Kidney glomerular epithelial cell (primary cell): ENCODE measurements at regions not wholly inside any gene's neighbourhood (a gene's known extent, or its start where the extent isn't known, plus 50 kb on each side); places are given as distances from the start of the nearest gene placed in this dataset.
"Not testable (repeated sequence)": the region's sequence is repeated elsewhere in the genome, so short reads cannot be mapped to it uniquely, and the experiment has no call there.

ENCODE experiments used
- DNase-seq: peaks from one replicate; lab custom pipeline; 2025; lab: John Stamatoyannopoulos, UW

DNA sequence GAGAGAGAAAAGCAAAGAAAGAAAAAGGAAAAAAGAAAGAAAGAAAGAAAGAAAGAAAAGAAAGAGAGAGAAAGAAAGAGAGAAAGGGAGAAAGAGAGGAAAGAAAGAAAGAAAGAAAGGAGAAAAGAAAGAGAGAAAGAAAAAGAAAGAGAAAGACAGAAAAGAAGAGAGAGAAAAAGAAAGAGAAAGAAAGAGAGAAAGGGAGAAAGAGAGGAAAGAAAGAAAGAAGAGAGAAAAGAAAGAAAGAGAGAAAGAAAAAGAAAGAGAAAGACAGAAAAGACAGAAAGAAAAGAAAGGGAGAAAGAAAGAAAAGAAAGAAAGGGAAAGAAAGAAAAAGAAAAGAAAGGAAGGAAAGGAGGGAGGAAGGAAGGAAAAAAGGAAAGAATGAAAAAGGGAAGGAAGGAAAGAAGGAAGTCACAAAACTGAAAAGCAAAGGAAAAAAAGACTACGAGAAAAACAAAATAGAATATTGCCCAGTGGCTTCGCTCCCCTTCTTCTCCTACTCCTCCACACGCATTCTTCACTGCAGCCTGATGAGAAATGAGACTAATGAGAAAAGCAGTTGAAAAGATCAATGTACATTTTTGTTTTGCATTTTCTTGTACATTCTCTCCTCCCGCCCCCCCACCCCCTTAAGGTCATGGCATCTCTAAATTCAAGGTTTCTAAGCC is 170.0 kb downstream of the SOD2 start:
- DNase-seq: no peak

DNA sequence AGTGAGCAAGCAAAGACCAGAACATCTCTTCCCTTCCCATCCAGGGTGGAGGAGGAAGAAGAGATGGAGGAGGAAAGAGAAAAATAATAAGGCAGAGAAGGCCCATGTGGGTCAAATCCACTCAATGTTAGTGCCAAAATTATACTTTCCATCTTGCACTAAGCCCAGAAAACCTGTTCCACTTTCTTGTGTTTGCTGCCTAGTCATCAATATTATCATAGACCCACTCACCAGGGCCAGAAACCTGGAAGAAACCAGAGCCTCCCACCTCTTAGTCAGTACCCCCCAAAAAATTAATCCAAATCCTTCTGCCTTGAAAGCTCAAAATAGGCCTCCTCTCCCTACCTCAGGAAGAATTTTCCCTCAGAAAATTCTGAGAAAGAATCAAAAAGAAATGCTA is 171.1 kb downstream of the SOD2 start:
- no peak for DNase-seq

DNA sequence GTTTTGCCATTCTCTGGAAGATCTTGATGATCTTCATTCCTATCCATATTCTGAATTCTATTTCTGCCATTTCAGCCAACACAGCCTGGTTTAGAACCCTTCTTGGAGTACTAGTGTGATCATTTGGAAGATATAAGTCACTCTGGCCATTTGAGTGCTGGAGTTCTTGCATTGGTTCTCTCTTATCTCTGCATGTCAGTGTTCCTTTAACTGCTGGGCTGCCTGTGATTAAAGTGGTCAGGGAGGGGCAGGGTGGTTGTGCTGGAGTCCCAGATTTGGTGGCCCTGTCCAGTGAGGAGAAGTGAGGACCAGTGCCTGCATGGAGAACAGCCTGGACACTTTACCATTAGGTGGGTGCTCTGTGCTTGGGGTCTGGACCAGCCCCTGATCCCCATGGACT is 173.0 kb downstream of the SOD2 start:
- DNase-seq: no peak

DNA sequence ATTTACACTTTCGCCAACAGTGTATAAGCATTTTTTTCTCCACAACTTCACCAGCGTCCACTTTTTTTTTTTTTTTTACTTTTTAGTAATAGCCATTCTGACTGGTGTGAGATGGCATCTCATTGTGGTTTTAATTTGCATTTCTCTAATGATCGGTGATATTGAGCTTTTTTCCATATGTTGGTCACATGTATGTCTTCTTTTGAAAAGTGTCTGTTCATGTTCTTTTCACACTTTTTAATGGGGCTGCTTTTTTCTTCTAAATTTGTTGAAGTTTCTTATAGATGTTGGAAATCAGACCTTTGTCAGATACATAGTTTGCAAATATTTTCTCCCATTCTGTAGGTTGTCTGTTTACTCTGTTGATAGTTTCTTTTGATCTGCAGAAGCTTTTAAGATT is 177.2 kb downstream of the SOD2 start:
- not testable (repeated sequence) for DNase-seq

DNA sequence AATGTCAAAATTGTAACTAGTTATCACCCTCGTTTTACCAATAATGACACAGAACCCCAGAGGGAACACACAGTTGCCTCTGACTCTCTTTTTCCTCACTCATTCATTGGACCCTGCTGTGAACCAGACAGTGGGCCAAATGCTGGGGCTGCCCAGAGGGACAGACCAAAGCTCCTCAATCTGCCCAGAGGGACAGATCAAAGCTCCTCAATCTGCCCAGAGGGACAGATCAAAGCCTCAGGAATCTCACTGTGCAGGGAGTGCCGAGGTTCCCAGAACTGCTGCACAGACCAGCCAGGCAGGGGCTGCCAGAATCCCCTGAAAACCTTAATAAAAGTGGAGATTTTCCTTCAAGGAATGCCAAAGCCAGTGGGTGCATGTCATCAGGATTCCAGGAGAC is 179.1 kb downstream of the SOD2 start:
- no peak for DNase-seq

DNA sequence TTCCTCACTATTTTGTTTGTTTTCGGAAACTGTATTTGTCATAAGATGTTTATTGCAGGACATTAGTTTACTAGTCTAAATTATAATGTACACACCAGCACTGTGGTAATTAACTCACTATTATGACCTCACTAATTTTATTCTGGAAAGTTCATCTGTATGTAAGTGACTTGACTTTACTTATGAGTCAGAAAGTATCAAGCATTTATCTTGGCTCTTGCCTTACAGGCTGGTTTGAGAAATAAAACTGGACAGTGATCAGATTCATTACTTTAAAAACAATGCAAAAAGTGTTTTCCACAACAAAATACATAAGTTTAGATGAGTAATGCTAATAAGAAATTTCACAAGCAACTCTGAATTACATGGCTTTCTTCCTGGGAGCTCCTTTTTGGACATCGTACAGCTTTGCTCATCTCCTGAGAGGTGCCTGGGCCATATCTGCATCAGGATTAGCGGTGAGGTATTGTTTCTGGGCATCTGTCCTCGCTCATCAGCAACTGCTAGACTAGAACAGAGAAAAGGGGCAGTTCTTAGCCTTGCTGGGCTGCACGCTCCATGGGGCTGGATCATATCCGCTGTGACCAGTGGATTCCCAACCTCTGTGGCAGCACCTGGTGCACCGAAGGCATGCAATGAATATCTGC is 179.8 kb downstream of the SOD2 start:
- no peak for DNase-seq

DNA sequence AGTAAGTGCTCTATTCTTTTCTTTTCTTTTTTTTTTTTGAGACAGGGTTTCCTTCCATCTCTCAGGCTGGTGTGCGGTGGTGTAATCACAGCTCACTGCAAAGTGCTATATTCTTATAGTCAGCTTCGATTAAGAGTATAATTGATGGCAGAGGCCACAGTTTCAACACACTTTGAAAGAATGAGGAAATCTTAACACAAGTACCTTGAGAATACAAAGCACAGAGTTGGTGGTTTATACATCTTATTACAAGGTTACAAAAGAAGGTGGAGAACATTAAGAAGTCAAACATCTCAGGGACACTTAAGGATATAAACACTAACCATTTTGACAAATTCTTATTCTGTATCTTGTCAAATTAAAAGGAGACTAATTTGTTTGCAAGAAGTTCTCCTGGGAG is 180.5 kb downstream of the SOD2 start:
- DNase-seq: no peak

DNA sequence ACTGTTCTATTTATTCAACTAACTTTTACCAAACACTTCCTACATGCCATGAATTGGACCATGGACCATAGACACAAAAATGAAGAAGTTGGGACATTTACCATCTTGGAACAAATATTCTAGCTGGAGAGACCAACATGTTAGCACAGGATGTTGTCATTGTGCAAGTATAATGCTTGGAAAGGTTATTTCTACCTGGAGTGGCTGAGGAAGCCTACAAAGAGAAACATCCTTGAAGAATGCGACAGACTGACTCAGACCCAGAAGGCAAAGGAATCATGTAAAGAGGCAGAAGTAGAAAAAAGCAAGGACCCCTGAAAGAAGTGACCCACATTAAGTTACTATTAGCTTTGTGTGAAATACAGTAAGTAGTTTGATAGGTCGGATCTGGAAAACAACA is 180.9 kb downstream of the SOD2 start:
- no peak for DNase-seq

DNA sequence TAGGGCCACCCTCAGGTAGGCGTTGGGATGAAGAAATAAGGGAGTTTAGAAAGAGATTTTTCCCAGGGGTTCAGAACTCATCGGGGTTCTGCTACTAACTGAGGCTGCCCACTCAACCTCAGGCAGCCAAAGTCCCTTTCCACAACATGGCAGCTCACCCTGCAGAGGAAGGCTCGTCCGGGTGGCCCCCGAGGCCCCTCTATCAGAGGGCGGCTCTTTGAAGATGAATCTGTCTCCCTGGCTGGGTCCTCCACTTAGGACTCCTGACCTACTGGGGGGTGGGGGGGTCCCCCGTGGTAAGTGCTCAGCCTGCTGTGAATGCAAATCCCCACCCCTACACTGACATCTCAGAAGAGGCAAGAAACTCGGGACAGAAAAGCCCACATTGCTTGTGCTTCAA is 182.9 kb downstream of the SOD2 start:
- DNase-seq: no peak

DNA sequence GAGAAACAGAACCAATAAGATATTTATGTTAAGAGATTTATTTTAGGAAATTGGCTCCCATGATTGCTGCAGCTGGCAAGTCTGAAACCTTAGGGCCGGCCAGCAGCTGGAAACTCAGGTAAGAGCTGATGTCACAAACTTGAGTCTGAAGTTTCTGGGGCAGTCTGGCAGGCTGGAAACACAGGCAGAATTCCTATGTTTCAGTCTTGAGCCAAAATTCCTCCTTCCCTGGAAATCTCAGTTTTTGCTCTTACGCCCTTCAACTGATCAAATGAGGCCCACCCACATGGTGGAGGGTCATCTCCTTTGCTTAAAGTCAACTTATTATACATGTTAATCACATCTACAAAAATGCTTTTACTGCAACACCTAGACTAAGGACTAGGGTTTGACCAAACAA is 184.1 kb downstream of the SOD2 start:
- no peak for DNase-seq

DNA sequence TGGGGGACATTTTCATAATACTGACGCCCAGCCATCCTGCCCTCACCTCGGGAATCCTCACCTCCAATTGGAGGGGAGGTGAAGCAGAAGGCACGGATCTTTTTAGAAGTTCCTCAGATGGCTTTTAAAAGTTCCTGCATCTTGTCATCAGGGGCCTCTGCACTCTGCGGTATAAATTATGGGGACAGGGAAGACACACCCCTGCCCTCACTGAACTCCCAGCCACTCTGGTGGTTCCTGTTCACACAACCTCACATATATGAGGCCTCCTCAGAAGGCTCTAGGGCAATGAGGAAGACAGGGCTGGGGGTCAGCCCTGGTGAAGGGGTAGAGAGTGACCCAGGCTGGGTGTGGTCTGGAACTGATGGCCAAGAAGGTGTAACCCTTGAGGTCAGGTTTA is 187.0 kb downstream of the SOD2 start:
- DNase-seq: no peak

DNA sequence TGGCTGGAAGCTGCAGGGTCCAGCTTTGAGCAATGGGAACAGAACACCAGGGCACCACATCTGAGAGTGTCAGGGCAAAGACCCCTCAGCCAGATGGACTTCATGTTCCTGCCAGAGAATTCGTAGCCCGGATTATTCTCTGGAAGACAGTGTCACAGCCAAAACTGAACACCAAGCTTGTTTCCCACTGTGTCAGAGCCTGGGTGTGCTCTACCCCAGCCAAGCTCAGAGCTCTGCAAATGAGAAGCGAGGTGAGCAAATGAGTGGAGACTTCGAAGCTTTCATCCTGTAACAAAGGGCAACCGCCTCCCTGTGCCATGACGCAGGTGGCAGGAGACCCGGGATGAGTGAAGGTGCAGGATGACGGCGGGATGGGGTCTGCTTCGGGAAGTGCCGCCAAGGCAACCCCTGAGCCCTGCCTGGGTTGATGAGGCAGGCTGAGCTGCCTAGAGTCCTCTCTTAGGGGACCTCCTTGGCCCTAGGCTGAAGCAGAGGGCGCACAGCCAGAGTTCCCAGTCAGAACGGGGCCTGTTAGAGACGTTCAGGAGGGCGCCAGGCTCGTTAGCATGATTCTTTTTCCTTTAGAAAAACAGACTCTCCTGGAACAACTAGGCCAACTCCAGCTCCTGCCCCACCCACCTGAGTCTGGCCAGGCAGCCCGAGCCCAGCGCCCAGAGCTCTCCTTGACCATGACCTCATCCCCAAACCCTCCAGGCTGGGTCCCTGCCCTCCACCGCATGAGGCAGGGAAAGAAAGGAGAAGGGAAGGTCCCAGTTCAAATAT is 187.7 kb downstream of the SOD2 start:
- DNase-seq: no peak

DNA sequence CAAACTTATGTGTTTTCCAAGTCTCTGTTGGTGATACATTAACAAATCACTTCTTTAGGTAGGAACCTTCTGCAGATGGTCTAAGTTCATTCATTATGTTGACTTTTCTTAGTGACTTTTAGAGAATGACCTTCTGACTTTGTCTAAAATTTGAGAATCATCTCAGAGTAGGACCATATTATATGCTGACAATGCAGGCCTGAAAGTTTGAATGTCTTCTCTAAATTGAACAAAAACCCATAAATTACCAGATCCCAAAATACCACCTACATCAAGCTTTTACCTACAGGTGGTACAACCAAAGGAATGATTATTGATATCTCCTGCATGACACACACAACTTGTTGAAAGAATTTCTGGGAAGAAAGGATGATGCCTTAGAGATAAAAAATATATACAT is 191.5 kb downstream of the SOD2 start:
- no peak for DNase-seq

DNA sequence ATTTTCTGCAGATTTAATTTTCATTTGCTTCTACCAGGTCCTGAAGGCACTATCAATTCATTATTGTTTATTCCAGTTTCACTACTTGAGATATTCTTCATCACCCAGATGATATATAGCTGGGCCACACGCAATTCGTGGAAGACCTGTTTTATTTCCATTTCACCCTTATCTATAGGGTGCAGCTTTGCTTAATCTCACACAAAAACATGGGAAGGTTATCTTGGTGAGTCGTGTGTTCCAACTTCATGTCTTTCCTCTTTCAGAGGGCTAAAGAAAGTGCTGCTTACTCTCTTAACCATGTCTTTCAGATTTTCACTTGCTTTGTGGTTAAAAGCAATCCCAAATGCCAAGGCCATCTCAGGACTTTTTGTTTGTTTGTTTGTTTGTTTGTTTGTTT is 194.0 kb downstream of the SOD2 start:
- DNase-seq: no peak

DNA sequence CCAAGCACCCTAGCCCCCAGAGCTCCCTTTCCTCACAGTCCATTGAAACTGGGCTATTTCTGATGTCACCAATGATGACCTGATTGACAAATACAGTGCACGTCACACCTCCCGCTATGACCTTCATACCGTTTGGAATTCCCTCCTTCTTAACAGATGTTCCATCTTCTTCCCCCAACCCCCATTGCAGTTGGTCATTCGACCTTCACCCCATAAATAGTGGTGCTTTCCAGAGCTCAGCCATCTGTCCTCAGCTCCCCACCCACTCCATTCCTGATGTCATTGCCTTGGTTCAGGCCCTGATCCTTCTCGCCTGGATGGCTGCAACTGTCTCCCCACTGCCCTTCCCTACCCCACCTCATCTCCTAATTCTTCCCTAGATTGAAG is 198.5 kb downstream of the SOD2 start:
- DNase-seq: no peak

DNA sequence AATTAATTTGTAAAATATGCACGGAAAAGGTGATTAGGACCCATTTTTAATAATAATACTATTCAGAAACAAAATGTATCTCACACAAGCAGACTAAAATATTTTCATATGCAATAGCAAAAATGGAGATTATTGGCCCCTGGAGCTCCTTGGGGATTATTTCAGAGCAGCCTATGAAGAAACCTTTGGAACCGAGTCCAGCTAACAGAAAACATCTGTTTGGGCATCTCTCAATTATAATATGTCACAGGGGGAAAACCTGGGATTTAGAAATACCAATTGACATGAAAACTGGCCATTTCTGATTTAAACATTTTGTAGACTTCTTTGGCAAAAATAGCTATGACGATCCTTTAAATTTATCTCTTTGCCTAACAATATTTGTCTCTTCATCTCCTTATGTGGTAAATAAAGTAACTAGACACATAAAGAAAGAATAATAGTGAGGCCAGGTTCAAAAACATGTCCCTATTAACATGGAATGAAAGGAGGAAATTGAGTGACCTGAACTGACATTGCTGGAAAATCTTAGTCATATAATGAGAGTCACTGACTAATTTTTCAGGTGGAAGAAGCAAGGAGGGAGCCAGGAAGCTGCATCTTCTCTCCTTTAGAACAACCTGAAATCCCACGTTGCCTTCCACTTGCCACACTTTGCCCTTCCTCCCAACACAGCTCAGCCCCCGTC is 199.0 kb downstream of the SOD2 start:
- no peak for DNase-seq

DNA sequence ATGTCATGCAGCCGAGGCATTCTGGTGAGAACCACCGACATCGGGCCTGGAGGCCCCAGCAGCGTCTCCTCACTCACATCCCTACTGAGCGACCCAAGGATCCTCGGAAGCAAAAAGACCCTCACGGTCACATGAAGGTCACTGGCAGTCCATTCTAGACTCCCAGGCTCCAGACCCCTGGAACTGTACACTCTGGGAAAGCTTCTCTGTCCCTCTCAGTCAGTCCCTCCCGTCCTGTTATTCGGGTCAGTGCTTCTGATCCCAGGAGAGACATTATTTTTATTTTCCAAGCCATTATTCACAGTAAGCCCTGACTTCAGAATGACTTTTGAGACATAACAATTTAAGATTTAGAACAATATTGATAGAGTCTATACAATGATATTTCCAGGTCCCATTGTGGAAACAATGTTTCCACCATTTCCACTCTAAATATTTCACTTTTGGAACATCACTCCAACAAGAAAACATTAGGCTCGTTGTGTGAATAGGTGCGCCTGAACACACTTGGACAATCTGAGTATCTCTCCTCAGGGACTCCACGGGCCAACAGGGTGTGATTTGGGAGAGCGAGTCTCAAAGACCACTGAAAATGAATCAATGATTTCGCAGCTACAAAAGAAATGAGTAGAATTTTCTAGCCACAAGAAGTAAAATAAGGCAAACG is 199.7 kb downstream of the SOD2 start:
- DNase-seq: no peak

DNA sequence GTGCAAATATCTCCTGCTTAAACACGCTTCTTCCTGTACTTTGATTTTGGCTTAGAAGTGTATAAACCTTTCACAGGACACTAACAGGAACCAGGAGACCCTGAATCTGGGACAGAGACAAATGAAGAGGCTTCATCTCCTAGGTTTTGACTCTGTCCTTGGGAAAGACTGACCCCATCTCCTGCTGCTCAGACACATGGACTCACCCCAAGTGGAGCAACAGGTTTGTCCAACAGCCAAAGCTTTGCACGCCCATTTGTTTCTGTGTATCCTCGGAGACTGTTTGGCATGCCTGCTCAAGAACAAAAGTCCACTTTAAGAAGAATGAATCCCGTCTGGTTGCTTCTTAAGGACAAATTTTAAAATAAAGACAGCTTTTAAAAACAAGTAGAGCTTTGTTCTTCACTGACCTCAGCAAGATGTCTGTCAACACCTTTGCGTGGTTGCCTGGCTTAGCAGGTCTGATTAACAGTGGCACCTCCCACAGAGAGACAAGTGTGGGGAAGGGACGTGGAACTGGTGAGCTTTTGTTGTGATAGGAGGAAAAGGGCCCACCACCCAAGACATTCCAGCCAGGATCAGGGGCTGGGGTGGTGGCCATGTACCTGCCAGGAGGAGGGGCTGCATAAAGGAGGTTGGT is 202.6 kb downstream of the SOD2 start:
- DNase-seq: no peak

DNA sequence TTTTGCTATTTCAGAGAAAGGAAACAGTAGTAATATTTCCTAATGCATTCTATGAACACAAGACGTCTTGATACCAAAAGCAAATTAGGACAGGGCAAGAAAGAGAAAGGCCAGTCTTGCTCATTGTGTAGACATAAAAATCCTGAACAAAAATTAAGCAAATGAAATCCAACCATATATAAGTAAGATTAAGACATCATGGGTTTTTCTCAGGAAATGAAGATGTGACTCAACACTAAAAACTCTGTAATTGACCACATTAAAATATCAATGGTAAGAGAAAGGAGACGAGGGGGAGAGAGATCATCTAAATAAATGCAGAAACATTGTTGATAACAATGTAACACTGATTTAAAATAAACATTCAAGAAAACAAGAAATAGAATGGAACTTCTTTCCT is 205.4 kb downstream of the SOD2 start:
- DNase-seq: no peak

DNA sequence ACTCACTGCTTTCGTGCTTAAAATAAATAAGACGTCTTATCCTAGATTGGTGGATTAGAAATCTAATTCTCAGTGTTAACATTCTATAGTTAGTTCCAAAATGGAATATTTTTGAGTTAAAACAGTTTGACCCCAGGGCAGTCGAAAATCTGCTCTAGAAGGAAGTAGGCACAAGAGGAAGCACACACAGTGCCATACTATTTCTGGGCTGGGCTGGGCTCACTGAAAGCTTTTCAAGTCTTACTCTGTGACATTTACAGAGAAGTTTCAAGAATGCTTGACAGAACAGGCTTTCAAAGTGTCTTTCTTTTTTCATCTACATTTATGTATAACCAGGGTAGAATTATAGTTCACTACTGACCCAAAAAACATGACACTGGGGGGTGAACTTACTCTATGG is 209.8 kb downstream of the SOD2 start:
- DNase-seq: no peak

DNA sequence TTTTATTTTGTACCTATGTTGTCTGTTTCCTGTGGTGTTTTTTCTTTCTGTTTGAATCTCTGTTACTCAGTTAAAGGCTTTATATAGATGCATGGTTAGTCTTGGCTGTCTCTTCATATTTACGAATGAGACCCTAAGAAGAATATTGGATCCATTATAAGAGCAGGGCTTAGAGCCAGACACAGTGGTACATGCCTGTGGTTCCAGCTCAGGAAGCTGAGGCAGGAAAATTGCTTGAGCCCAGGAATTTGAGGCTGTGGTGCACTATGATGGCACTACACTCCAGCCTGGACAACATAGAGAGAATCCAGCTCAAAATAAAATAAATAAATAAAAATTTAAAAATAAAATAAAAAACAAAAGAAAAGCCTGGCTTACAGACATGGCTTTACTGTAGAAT is 211.1 kb downstream of the SOD2 start:
- DNase-seq: no peak

DNA sequence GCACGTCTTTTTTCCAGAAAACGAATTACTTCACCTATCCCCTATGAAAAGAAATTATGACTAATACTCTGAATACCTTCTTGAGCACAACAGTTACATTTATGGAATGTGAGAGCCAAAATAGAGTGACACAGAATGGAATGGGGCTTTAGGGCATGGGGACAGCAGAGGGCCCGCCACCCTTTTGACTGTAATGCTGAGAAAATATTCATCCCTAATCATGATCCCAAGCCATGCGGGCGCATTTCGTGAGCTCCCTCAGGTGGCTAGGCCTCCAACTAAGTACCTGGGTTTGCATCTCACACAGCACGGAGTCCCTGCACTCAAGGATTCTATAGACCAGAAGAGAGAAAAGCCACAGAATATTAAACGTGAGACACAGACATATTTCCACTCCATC is 212.6 kb downstream of the SOD2 start:
- no peak for DNase-seq
